ENCODE measurements at regions not wholly inside any gene's neighbourhood (a gene's known extent, or its start where the extent isn't known, plus 50 kb on each side); places are given as distances from the start of the nearest gene placed in this dataset.

GRCh38 chr10:61842755-61843497, 58.6 kb upstream of the ARID5B start:
- ATAC-seq = no peak

- no peak for ATAC-seq
Measured at GRCh38 chr10:61844116-61844822, 57.2 kb upstream of the ARID5B start.

DNA sequence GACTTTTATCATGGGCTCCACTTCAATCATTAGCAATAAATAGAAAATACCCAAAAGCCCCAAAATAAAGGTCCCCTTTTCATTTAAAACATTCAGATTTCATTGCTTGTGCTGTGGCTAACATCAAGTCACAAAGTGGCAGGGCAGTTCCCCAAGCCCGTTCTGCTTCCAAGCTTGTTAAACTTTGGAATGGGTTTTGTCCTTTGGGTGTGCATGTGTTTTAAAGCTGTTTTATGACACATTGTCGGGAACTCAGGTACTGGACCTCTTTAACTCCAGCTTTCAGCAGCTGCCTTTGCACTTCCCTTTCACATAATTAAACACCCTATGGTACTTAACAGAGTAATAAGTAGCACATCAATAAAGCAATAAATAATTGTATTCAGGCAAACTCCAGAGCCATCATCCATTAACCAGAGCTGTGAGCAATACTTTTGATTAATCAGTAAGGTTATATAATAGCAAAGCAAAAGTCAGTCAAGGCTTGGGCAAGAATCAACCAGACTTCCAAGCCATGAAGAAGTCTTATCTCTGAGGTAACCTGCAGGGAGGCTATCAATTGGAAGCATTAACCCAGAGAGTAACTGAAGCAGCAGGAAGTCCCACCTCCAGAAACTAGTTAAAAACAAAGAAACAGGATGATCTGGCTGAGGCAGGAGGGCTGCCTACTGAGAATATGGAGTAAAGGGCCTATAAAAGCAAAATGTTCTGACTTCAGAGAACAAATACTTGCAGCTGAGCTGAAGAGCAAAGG, 56.1 kb upstream of the ARID5B start:
- ATAC-seq = no peak

GRCh38 chr10:61845950-61846268, 55.6 kb upstream of the ARID5B start:
- no peak for ATAC-seq

- ATAC-seq = no peak
Measured at GRCh38 chr10:61846370-61847031, 55.0 kb upstream of the ARID5B start.

DNA sequence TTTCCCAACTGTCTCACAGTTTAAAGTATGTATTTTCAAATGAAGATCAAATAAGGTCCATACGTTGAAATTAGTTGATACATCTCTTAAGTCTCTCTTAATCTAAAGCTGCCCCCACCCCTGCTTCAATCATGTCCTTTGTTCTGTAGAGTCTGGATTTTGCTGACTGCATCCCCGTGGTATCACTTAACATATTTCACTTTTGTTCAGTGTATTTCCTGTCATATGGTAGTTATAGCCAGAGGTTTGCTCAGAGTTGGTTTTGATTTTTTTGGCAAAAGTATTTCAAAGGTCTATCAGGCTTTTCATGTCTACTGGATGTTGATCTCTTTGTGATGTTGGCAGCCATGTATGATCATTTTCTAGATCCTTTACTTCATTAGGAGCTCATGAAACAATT, 54.4 kb upstream of the ARID5B start:
- no peak for ATAC-seq

- ATAC-seq = no peak
Measured at GRCh38 chr10:61847640-61848039, 53.9 kb upstream of the ARID5B start.

DNA sequence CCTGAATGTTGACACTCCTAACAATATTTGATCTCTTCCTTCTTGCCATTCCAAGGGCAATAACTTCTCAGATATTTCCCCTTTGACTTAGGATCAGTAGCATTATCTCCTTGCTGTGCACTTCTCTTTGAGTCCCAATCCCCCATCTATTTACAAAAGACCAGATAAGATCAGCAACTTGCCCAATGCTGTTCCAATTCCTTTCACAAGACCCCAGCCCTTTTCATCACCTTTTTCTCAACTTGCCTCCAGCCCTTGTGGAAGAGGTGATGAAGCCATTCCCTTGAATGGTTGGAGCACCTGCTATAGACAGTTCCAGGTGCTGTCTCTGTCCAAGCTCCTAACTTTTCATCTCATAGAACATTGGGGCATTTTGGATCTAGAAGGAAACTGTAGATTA, 51.1 kb upstream of the ARID5B start:
- ATAC-seq = no peak
